H1 (cell line): ENCODE measurements at regions not wholly inside any gene's neighbourhood (a gene's known extent, or its start where the extent isn't known, plus 50 kb on each side); places are given as distances from the start of the nearest gene placed in this dataset.

Experiments used
- CTCF ChIA-PET: fragments of 300-600 bp; sonication (Branson Sonifier 250); formaldehyde crosslinking; loops from one replicate; lab custom pipeline; 2021; ENCODE audit not compliant: partially characterized antibody; lab: Charles Lee
- POLR2A ChIA-PET: fragments of 300-600 bp; sonication (Branson Sonifier 250); formaldehyde crosslinking; loops from one replicate; lab custom pipeline; 2021; ENCODE audit warnings: inconsistent platforms; ENCODE audit not compliant: partially characterized antibody; lab: Charles Lee
- DNase-seq, 2 experiments: peaks; one replicate each; pipeline versions ENCODE4 v3.0.0 to v3.0.0-alpha.2; 2010 to 2022; ENCODE audit warnings: low spot score in 2 of 2, low read depth in 1 of 2, mixed read lengths in 1 of 2
- FAIRE-seq: peaks from 2 replicates; lab custom pipeline; 2011; peaks lifted over from hg19 to GRCh38; lab: Jason Lieb, UNC
- H2AFZ ChIP-seq: 2 replicates; pipeline ENCODE4 v1.8.1; 2012; ENCODE audit warnings: low read length, inconsistent platforms
- H2AK5ac ChIP-seq: 2 replicates; pipeline ENCODE4 v1.6.1; 2013; ENCODE audit warnings: low read depth, low read length
- H2BK120ac ChIP-seq: replicated peaks from 2 replicates; pipeline ENCODE3; 2013; ENCODE audit warnings: low read depth, low read length, inconsistent platforms
- H2BK12ac ChIP-seq: 2 replicates; pipeline ENCODE4 v1.6.1; 2013; ENCODE audit warnings: low read depth, low read length
- H2BK15ac ChIP-seq: 2 replicates; pipeline ENCODE4 v1.6.1; 2013; ENCODE audit warnings: low read length
- H2BK20ac ChIP-seq: 2 replicates; pipeline ENCODE4 v1.6.1; 2013; ENCODE audit warnings: low read length
- H2BK5ac ChIP-seq: 2 replicates; pipeline ENCODE4 v1.6.1; 2013; ENCODE audit warnings: low read depth, low read length
- H3K14ac ChIP-seq: 2 replicates; pipeline ENCODE4 v1.6.1; 2013; ENCODE audit warnings: inconsistent platforms; ENCODE audit not compliant: insufficient read length
- H3K18ac ChIP-seq: 2 replicates; pipeline ENCODE4 v1.6.1; 2013; ENCODE audit warnings: low read length; ENCODE audit errors: extremely low read depth
- H3K23ac ChIP-seq: 2 replicates; pipeline ENCODE4 v1.6.1; 2013; ENCODE audit warnings: inconsistent platforms; ENCODE audit not compliant: insufficient read length
- H3K23me2 ChIP-seq: 2 replicates; pipeline ENCODE4 v1.6.1; 2013; ENCODE audit warnings: low read depth, low read length
- H3K27ac ChIP-seq: 2 replicates; pipeline ENCODE4 v1.6.1; 2011; ENCODE audit warnings: low read depth, low read length, inconsistent platforms
- H3K27me3 ChIP-seq, 4 experiments: replicated peaks in 1 of 4; 1 replicate in 1 of 4; 2 replicates in 3 of 4; pipeline versions ENCODE4 v1.6.1 to v1.8.1; 2011 to 2013; ENCODE audit warnings: low read length in 3 of 4, mild to moderate bottlenecking in 3 of 4, inconsistent platforms in 2 of 4, mixed read lengths in 2 of 4, moderate library complexity in 1 of 4; ENCODE audit not compliant: control insufficient read depth in 3 of 4, insufficient read depth in 3 of 4; ENCODE audit errors: extremely low read depth in 1 of 4
- H3K36me3 ChIP-seq, 4 experiments: 2 replicates each; pipeline versions ENCODE4 v1.6.1 to v1.8.1; 2011 to 2013; ENCODE audit warnings: mild to moderate bottlenecking in 4 of 4, low read length in 3 of 4, moderate library complexity in 2 of 4, control low read depth in 1 of 4, inconsistent platforms in 1 of 4; ENCODE audit not compliant: insufficient read depth in 4 of 4, control insufficient read depth in 2 of 4
- H3K4ac ChIP-seq: replicated peaks from 2 replicates; pipeline ENCODE3; 2013; ENCODE audit warnings: low read length, low read depth, mixed read lengths, inconsistent platforms; ENCODE audit not compliant: insufficient read length
- H3K4me1 ChIP-seq, 4 experiments: replicated peaks in 1 of 4; 1 replicate in 1 of 4; 2 replicates in 3 of 4; pipeline versions ENCODE4 v1.6.1 to v1.8.1; 2011 to 2013; ENCODE audit warnings: low read length in 3 of 4, inconsistent platforms in 2 of 4, mixed read lengths in 1 of 4; ENCODE audit not compliant: insufficient read depth in 4 of 4, control insufficient read depth in 3 of 4
- H3K4me2 ChIP-seq, 2 experiments: 2 replicates each; pipeline versions ENCODE4 v1.6.1 to v1.8.1; 2011 to 2013; ENCODE audit warnings: low read depth in 2 of 2, low read length in 2 of 2, control low read depth in 1 of 2, inconsistent platforms in 1 of 2, mild to moderate bottlenecking in 1 of 2; ENCODE audit not compliant: insufficient read depth in 1 of 2
- H3K4me3 ChIP-seq, 4 experiments: fragments of 200-600, 300-600 bp in 1 of 4; sonication (generic), shearing (Covaris generic), sonication (Bioruptor Twin) in 1 of 4; 2 replicates each; pipeline versions ENCODE4 v1.5.1 to v1.8.1; 2011 to 2016; ENCODE audit warnings: low read length in 4 of 4, low read depth in 3 of 4, control low read depth in 2 of 4, inconsistent platforms in 2 of 4, mild to moderate bottlenecking in 2 of 4, mixed read lengths in 1 of 4, moderate library complexity in 1 of 4; ENCODE audit not compliant: insufficient read depth in 2 of 4; ENCODE audit errors: extremely low read depth in 1 of 4
- H3K56ac ChIP-seq: replicated peaks from 2 replicates; pipeline ENCODE3; 2013; ENCODE audit warnings: low read depth, mild to moderate bottlenecking, mixed read lengths, low read length, inconsistent platforms; ENCODE audit not compliant: insufficient read length
- H3K79me1 ChIP-seq: 2 replicates; pipeline ENCODE4 v1.6.1; 2013; ENCODE audit warnings: low read depth, low read length, control low read depth
- H3K79me2 ChIP-seq, 2 experiments: 2 replicates each; pipeline versions ENCODE4 v1.6.1 to v1.8.1; 2012 to 2013; ENCODE audit warnings: low read length in 2 of 2, mild to moderate bottlenecking in 2 of 2, inconsistent platforms in 1 of 2; ENCODE audit not compliant: insufficient read depth in 2 of 2, control insufficient read depth in 1 of 2
- H3K9ac ChIP-seq, 4 experiments: replicated peaks in 1 of 4; 1 replicate in 1 of 4; 2 replicates in 3 of 4; pipeline versions ENCODE4 v1.6.1 to v1.8.1; 2011 to 2013; ENCODE audit warnings: low read depth in 3 of 4, low read length in 3 of 4, control low read depth in 2 of 4, mild to moderate bottlenecking in 2 of 4, moderate library complexity in 2 of 4, inconsistent platforms in 1 of 4; ENCODE audit errors: extremely low read depth in 1 of 4
- H3K9me3 ChIP-seq, 2 experiments: 2 replicates each; pipeline versions ENCODE4 v1.6.1 to v1.8.1; 2012 to 2013; ENCODE audit warnings: mild to moderate bottlenecking in 2 of 2, moderate library complexity in 2 of 2, control low read depth in 1 of 2, inconsistent platforms in 1 of 2, low read depth in 1 of 2, low read length in 1 of 2, mixed read lengths in 1 of 2; ENCODE audit not compliant: insufficient read depth in 2 of 2
- H4K20me1 ChIP-seq, 2 experiments: replicated peaks in 1 of 2; 2 replicates each; pipeline versions ENCODE3 to v1.8.1; 2011 to 2013; ENCODE audit warnings: inconsistent platforms in 2 of 2, low read length in 2 of 2, mild to moderate bottlenecking in 1 of 2; ENCODE audit not compliant: insufficient read depth in 2 of 2, control insufficient read depth in 1 of 2
- H4K5ac ChIP-seq: 2 replicates; pipeline ENCODE4 v1.6.1; 2013; ENCODE audit warnings: low read length, low read depth, mixed read lengths, inconsistent platforms; ENCODE audit not compliant: insufficient read length
- H4K8ac ChIP-seq: 2 replicates; pipeline ENCODE4 v1.8.0; 2013; ENCODE audit warnings: mild to moderate bottlenecking, moderate library complexity, low read length, inconsistent platforms; ENCODE audit not compliant: insufficient read depth; ENCODE audit errors: extremely low read depth
- H4K91ac ChIP-seq: replicated peaks from 2 replicates; pipeline ENCODE3; 2013; ENCODE audit warnings: low read length, mixed read lengths, inconsistent platforms; ENCODE audit not compliant: insufficient read length
- BACH1 ChIP-seq: IDR thresholded peaks from 2 replicates; pipeline ENCODE4 v1.6.1; 2012; ENCODE audit warnings: low read length, improper control_type of control experiment
- CBX8 ChIP-seq: fragments of 300-800, 300-1000 bp; sonication (generic); IDR thresholded peaks from 2 replicates; pipeline ENCODE4 v1.7.1; 2016; ENCODE audit warnings: low read depth, low read length, borderline replicate concordance
- CREB1 ChIP-seq: IDR thresholded peaks from 2 replicates; pipeline ENCODE4 v1.6.1; 2012; ENCODE audit warnings: inconsistent platforms
- EP300 ChIP-seq, 2 experiments: IDR thresholded peaks; 1 replicate in 1 of 2; 2 replicates in 1 of 2; pipeline ENCODE4 v1.6.1; 2011 to 2012; ENCODE audit warnings: low read depth in 2 of 2, low read length in 2 of 2, mild to moderate bottlenecking in 2 of 2, borderline replicate concordance in 1 of 2, inconsistent platforms in 1 of 2, moderate library complexity in 1 of 2
- EZH2 ChIP-seq: fragments of 200-600 bp; sonication (generic); IDR thresholded peaks from 2 replicates; pipeline ENCODE4 v1.7.1; 2012; ENCODE audit warnings: low read depth, mild to moderate bottlenecking, moderate library complexity, low read length, inconsistent platforms; ENCODE audit not compliant: severe bottlenecking
- FOSL1 ChIP-seq: IDR thresholded peaks from 2 replicates; pipeline ENCODE4 v1.6.1; 2011; ENCODE audit warnings: mild to moderate bottlenecking, low read depth, low read length, moderate library complexity; ENCODE audit not compliant: insufficient read depth
- MAFK ChIP-seq: IDR thresholded peaks from 2 replicates; pipeline ENCODE4 v1.6.1; 2012; ENCODE audit warnings: low read depth, mild to moderate bottlenecking, improper control_type of control experiment, low read length
- NANOG ChIP-seq: IDR thresholded peaks from 2 replicates; pipeline ENCODE4 v1.6.1; 2011; ENCODE audit warnings: low read length, low read depth, mild to moderate bottlenecking, inconsistent platforms; ENCODE audit not compliant: insufficient read depth, poor library complexity, severe bottlenecking
- NRF1 ChIP-seq: IDR thresholded peaks from 2 replicates; pipeline ENCODE4 v1.6.1; 2011; ENCODE audit warnings: mild to moderate bottlenecking, low read depth, low read length, improper control_type of control experiment
- POU5F1 ChIP-seq: IDR thresholded peaks from 2 replicates; pipeline ENCODE4 v1.6.1; 2011; ENCODE audit warnings: low read depth, mild to moderate bottlenecking, low read length, moderate library complexity
- RFX5 ChIP-seq: IDR thresholded peaks from 2 replicates; pipeline ENCODE4 v1.6.1; 2011; ENCODE audit warnings: low read depth, low read length, improper control_type of control experiment, borderline replicate concordance
- SIN3A ChIP-seq, 2 experiments: IDR thresholded peaks in 1 of 2; conservative IDR thresholded peaks in 1 of 2; 2 replicates each; pipeline ENCODE4 v1.6.1; 2011 to 2012; ENCODE audit warnings: low read length in 2 of 2, improper control_type of control experiment in 1 of 2, low read depth in 1 of 2, mild to moderate bottlenecking in 1 of 2
- SIRT6 ChIP-seq: IDR thresholded peaks from one replicate; pipeline ENCODE4 v1.7.1; 2012; ENCODE audit warnings: low read length, inconsistent platforms
- SP2 ChIP-seq: IDR thresholded peaks from 2 replicates; pipeline ENCODE4 v1.6.1; 2012; ENCODE audit warnings: mild to moderate bottlenecking, low read length, inconsistent platforms
- YY1 ChIP-seq: IDR thresholded peaks from 2 replicates; pipeline ENCODE4 v1.6.1; 2011; ENCODE audit warnings: low read depth, mild to moderate bottlenecking, low read length
- ZNF274 ChIP-seq: IDR thresholded peaks from 2 replicates; pipeline ENCODE4 v1.7.0; 2012; ENCODE audit warnings: low read length, borderline replicate concordance; ENCODE audit errors: extremely low read depth
- WGBS, 2 experiments: shearing (Covaris generic) in 1 of 2; methylation state at CpG; one replicate each; pipeline versions ENCODE4 v1.1.6 to v1.1.7; 2013 to 2015; ENCODE audit warnings: low lambda C conversion rate in 2 of 2, mixed read lengths in 2 of 2, inconsistent platforms in 1 of 2, low coverage in 1 of 2, missing lambda C conversion rate in 1 of 2; ENCODE audit not compliant: insufficient replicate concordance in 2 of 2, insufficient coverage in 1 of 2, insufficient read length in 1 of 2; ENCODE audit errors: extremely low coverage in 1 of 2, missing lambda C conversion rate in 1 of 2; 5-methylcytosine and 5-hydroxymethylcytosine counted together

DNA sequence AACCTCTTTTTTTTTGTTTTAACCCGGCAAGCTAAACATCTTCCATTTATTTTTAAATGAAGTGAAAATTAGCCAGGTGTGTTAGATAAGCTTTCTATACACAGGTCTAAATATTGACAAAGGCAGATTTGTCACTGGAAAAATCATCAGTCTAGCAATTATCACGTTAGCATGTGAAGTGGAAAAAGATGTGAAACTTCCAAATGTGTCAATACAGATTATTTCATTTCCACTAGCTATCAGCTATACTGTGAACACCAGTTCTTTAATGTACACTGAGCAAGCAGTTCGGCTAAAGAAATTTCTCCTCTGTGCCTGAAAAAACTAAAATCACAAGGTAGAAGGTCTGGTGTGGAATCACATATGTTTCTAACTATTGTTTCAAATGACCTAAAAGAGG lies 96.6 kb upstream of the G2E3 start:
- Histone ChIP-seq H2BK12ac (no peak overlapping the region), H3K27ac (no peak overlapping the region), H3K18ac (no peak overlapping the region), H3K4me2 (no peak overlapping the region), H3K23ac (no peak overlapping the region), H3K9me3 (no peaks in the 10 kb centered on the region), H3K4ac (no peak overlapping the region), H4K20me1 (no peaks in the 10 kb centered on the region), H2AK5ac (no peak overlapping the region), H3K79me1 (no peaks in the 10 kb centered on the region), H3K27me3 (no peaks in the 10 kb centered on the region), H3K4me1 (0 out of 7 replicates have a peak, but pooled peaks cover 0 to 2% (median 0%) of the 10 kb centered on the region in 4 experiments), H3K14ac (no peak overlapping the region), H3K4me3 (no peak overlapping the region), H2BK120ac (no peak overlapping the region), H2BK20ac (no peak overlapping the region), H3K9ac (no peak overlapping the region), H3K56ac (no peak overlapping the region), H4K91ac (no peak overlapping the region), H2AFZ (no peak overlapping the region), H4K5ac (no peak overlapping the region), H2BK15ac (no peak overlapping the region), H2BK5ac (no peak overlapping the region), H3K79me2 (no peaks in the 10 kb centered on the region), H3K23me2 (no peaks in the 10 kb centered on the region), H3K36me3 (no peaks in the 10 kb centered on the region), H4K8ac (no peak overlapping the region)
- ChIA-PET POLR2A (no interaction called here), CTCF (interaction anchor here (1.1 kb wide), 1 partner anchor 19 kb away, joined by 4 read pairs; no protein-coding TSS in a partner anchor)
- no peak for DNase-seq
- WGBS, 2 experiments: 90% methylated on average over 3 of the region's 3 CpGs; no CpG with 5 or more reads in 1 of the 2 experiments
- no peak for FAIRE-seq
- no peak for TF ChIP-seq MAFK
- no peak for TF ChIP-seq NRF1
- no peak for TF ChIP-seq SIN3A (conservative IDR thresholded peaks at IDR 0.05 in 1 of 2, IDR thresholded peaks at IDR 0.05 in 1 of 2; ENCODE audit: low read depth in 1 of 2, low read length in 2 of 2)
- TF ChIP-seq BACH1: no peak
- TF ChIP-seq SP2: no peak
- TF ChIP-seq RFX5: no peak
- no peak for TF ChIP-seq ZNF274
- TF ChIP-seq SIRT6: no peak
- TF ChIP-seq FOSL1: no peak
- no peak for TF ChIP-seq POU5F1
- TF ChIP-seq CBX8: no peak
- no peak for TF ChIP-seq YY1
- no peak for TF ChIP-seq CREB1
- no peak for TF ChIP-seq EP300 (IDR thresholded peaks at IDR 0.05; ENCODE audit: borderline replicate concordance in 1 of 2, low read depth in 2 of 2, low read length in 2 of 2)
- TF ChIP-seq NANOG: no peak
- no peak for TF ChIP-seq EZH2
